ENCODE measurements at regions not wholly inside any gene's neighbourhood (a gene's known extent, or its start where the extent isn't known, plus 50 kb on each side); places are given as distances from the start of the nearest gene placed in this dataset.

DNA sequence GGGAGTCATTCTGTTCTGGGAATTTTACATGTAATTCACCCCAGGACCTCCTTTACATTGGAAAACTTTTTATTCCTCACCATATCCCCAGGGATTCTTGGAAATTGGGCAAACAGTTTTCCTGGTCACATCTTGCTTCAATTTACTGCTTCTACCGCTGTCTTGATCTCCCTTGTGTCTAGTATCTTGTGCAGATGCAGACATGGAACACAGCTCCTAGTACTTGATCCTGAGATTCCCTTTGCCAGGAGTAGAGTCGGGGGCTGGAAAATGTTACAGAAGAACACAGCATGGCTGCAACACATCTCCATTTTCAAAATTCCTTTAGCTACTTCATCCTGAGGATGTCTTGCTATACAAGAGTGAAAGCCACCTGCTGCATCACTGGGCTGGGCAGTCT lies 472.8 kb downstream of the PLCL1 start (continued):
- TF ChIP-seq ZNF274 (IDR thresholded peaks at IDR 0.05; ENCODE audit: borderline replicate concordance, low read depth, low read length) = no peak
- no peak for TF ChIP-seq ZBTB8A (IDR thresholded peaks at IDR 0.05; ENCODE audit: partially characterized antibody)
- TF ChIP-seq, protein P1, sequence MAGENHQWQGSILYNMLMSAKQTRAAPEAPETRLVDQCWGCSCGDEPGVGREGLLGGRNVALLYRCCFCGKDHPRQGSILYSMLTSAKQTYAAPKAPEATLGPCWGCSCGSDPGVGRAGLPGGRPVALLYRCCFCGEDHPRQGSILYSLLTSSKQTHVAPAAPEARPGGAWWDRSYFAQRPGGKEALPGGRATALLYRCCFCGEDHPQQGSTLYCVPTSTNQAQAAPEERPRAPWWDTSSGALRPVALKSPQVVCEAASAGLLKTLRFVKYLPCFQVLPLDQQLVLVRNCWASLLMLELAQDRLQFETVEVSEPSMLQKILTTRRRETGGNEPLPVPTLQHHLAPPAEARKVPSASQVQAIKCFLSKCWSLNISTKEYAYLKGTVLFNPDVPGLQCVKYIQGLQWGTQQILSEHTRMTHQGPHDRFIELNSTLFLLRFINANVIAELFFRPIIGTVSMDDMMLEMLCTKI (IDR thresholded peaks at IDR 0.05; ENCODE audit: partially characterized antibody) = no peak
- TF ChIP-seq NCOA6 (IDR thresholded peaks at IDR 0.05) = no peak
- TF ChIP-seq SLC30A9 (CRISPR knock-in tag; IDR thresholded peaks at IDR 0.05) = no peak
- TF ChIP-seq NBN (IDR thresholded peaks at IDR 0.05; ENCODE audit: low read depth) = no peak

DNA sequence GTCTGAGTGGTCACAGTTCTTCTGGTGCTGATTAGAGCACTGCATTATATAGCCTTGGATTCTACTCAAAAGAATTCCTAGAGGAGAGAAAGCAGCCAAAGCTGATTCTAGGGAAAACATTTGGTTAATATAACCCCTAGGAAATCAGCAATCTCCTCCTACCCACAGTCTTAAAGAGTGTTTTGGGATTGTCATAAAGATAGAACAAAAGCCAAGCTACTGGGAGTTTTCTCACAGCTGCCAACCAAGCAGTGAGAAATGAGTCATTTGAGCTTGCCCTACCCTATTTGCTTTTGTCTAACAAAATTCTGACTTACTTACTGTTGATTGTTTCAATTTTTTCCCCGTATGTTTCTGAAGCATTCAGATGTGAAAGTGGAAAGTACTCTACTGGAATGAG lies 469.3 kb downstream of the PLCL1 start:
- Histone ChIP-seq H3K36me3 (ENCODE audit: control insufficient read depth, insufficient read depth, low read length) (no peaks in the 10 kb centered on the region), H3K27me3 (ENCODE audit: control insufficient read depth in 2 of 2, insufficient read depth in 2 of 2, low read length in 2 of 2) (peaks cover 3 to 4% of the 10 kb centered on the region in 2 experiments; a peak in 1 of 5 replicates), H3K4me3 (no peak overlapping the region), H2AFZ (ENCODE audit: low read depth, low read length) (no peak overlapping the region), H3K27ac (ENCODE audit: extremely low read depth, low read depth, low read length) (no peak overlapping the region), H3K79me2 (ENCODE audit: control insufficient read depth, insufficient read depth, low read length) (no peaks in the 10 kb centered on the region), H3K9ac (ENCODE audit: insufficient read depth in 1 of 2, low read depth in 2 of 2, low read length in 2 of 2) (no peak overlapping the region), H4K20me1 (replicated peaks; ENCODE audit: control insufficient read depth, insufficient read depth, low read length) (no peaks in the 10 kb centered on the region), H3K9me1 (ENCODE audit: control insufficient read depth, insufficient read depth, low read length) (no peaks in the 10 kb centered on the region), H3K9me3 (replicated peaks; ENCODE audit: control insufficient read depth, insufficient read depth, low read depth, low read length) (no peaks in the 10 kb centered on the region), H3K4me1 (replicated peaks in 1 of 2; ENCODE audit: control insufficient read depth in 2 of 2, insufficient read depth in 2 of 2, low read length in 2 of 2) (no peaks in the 10 kb centered on the region), H3K4me2 (ENCODE audit: insufficient read depth, low read length) (no peak overlapping the region)
- DNase-seq (ENCODE audit: extremely low read depth in 1 of 4, low spot score in 3 of 4) (no peak), ATAC-seq (no peak), FAIRE-seq (no peak)
- intact Hi-C loops (cut with micrococcal nuclease) (no loop called here), in situ Hi-C loops (cut with MboI) (no loop called here)
- TF ChIP-seq NEUROD1 (IDR thresholded peaks at IDR 0.05; ENCODE audit: borderline replicate concordance, low read depth, low read length, partially characterized antibody) (no peak), NCOA2 (IDR thresholded peaks at IDR 0.05; ENCODE audit: partially characterized antibody in 2 of 2) (no peak), ZNF551 (CRISPR knock-in tag; IDR thresholded peaks at IDR 0.05) (no peak), TAF15 (IDR thresholded peaks at IDR 0.05; ENCODE audit: low read depth, low read length) (no peak), BACH1 (tag; IDR thresholded peaks at IDR 0.05) (no peak), GATAD2A (IDR thresholded peaks at IDR 0.05) (no peak), ASH1L (IDR thresholded peaks at IDR 0.05; ENCODE audit: borderline replicate concordance, low read depth, partially characterized antibody) (no peak), ZNF174 (CRISPR knock-in tag; IDR thresholded peaks at IDR 0.05) (no peak), HDAC6 (IDR thresholded peaks at IDR 0.05; ENCODE audit: low read depth, low read length) (no peak), ZNF134 (CRISPR knock-in tag; conservative IDR thresholded peaks at IDR 0.05) (no peak), TCFL5 (CRISPR knock-in tag; conservative IDR thresholded peaks at IDR 0.05) (no peak), LEF1 (IDR thresholded peaks at IDR 0.05) (no peak), PRMT5 (CRISPR knock-in tag; IDR thresholded peaks at IDR 0.05) (no peak)
- TF ChIP-seq, protein P2, sequence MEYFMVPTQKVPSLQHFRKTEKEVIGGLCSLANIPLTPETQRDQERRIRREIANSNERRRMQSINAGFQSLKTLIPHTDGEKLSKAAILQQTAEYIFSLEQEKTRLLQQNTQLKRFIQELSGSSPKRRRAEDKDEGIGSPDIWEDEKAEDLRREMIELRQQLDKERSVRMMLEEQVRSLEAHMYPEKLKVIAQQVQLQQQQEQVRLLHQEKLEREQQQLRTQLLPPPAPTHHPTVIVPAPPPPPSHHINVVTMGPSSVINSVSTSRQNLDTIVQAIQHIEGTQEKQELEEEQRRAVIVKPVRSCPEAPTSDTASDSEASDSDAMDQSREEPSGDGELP (CRISPR knock-in tag; IDR thresholded peaks at IDR 0.05; ENCODE audit: borderline replicate concordance) = no peak
- ChIA-PET POLR2A (no interaction called here), CTCF (ENCODE audit: low intra/inter-chr PET ratio) (no interaction called here)
- 0% methylated on average over 1 of the region's 1 CpG for WGBS (ENCODE audit: insufficient coverage, low coverage, missing lambda C conversion rate)
- no TSS peak for BruUV-seq (replicated peaks)
